GM12891 (cell line): ENCODE measurements at regions not wholly inside any gene's neighbourhood (a gene's known extent, or its start where the extent isn't known, plus 50 kb on each side); places are given as distances from the start of the nearest gene placed in this dataset.

ENCODE experiments used
- POLR2A ChIP-seq: IDR thresholded peaks from 2 replicates; pipeline ENCODE4 v1.6.1; 2011; ENCODE audit warnings: low read depth, low read length, control low read depth
- SPI1 ChIP-seq: IDR thresholded peaks from 2 replicates; pipeline ENCODE4 v1.6.1; 2011; ENCODE audit warnings: low read depth, low read length, control low read depth
- TAF1 ChIP-seq: IDR thresholded peaks from 2 replicates; pipeline ENCODE4 v1.6.1; 2011; ENCODE audit warnings: low read depth, low read length, control low read depth

DNA sequence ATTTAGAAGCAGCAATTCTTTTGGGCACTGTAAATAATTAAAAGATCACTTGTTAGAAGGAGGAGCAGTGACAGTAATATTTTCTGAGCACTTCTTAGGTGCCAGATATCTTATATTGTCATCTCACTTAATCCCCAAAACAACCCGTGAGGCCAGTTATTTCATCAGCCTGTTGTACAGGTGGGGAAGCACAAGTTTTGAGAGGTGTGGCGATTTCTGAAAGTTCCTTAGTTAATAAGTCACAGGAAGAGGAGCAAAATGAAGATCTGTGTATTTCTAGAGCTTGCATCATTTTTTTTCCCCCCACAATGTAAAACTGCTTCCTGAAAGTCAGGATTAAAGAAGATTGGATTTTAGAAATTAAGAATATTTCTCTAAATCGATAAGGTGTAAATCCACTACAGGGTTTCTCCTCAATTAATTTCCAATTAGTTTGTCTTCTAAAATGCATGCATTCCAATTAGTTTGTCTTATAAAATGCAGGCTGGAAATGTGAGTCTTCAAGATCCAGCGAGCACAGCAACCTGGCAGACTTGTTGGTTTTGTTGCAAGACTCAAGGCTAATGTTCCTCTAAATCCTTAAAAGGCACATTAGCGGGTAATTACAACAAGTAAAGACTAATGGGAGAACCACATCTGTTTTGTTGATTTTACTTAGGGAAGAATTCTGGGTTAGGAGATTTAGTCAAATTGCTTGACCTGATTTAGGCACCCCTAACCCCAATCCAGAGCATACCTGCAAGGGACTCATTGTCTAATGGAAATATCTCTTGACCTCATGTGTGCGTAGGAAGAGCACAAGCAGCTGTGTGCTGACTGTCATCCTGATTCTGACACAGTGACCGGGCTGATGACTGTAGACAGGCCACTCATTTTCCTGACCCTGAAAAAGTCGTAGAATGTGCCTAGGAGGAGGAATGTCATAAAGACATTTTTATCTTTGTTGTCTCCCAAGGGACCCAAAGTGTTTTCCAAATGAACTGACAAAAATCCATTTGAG, 272.0 kb downstream of the BAMBI start:
- TF ChIP-seq POLR2A: no peak
- TF ChIP-seq TAF1: no peak
- no peak for TF ChIP-seq SPI1
